ENCODE measurements at regions not wholly inside any gene's neighbourhood (a gene's known extent, or its start where the extent isn't known, plus 50 kb on each side); places are given as distances from the start of the nearest gene placed in this dataset.
"Not testable (repeated sequence)": the region's sequence is repeated elsewhere in the genome, so short reads cannot be mapped to it uniquely, and the experiment has no call there.

DNA sequence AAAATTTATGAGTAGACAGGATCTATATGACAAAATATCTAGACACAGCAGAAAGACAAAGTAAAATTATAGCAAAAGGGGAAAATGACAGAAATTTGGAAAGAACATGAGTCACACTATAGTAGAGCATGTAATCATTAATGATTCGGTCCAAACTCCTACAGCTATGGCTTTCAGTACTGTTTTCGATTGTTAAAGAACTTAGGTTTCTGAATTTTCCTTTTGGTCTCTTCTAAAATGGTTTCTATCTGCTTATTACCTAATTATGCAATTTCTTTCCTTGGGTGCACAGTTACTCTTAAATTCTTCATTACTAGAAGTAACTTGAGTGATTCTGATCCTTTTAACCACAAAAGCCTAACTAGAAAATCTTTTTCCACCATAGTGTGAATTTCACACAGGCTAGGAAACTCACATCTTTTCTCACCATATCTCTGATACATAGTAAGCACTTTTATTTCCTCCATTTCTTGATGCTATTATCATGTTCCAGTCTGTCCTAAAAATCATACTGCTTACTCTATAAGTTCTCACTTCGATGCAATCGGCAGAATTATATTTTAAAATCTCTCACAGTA, 1101.4 kb downstream of the PCDH9 start:
- CTCF ChIA-PET = no interaction called here

DNA sequence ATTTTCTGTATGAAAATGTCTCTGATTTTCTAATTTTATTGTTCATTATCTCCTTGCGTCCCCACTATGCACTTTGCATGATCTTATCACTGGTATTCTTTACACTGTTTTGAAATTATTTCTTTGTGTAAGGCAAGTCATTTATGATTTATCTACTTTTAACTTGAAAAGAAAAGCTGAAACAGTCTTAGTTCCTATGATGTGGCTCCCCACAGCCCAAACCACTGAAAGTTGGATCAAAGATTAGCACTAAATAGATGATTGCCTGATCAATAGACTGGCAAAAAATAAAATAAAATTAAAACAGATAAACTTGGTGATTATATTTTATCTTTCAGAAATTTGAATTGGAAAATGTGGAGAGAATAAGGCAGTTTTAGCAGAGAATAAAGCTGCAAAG, 1101.9 kb downstream of the PCDH9 start:
- H3K9me3 Mint-ChIP-seq = no peaks in the 10 kb centered on the region
- no peak overlapping the region for H3K4me3 Mint-ChIP-seq
- no peaks in the 10 kb centered on the region for H3K27me3 Mint-ChIP-seq
- H3K27ac Mint-ChIP-seq = no peak overlapping the region
- DNase-seq = no peak
- CTCF ChIA-PET = no interaction called here
- no peaks in the 10 kb centered on the region for H3K36me3 Mint-ChIP-seq
- H3K4me1 Mint-ChIP-seq = no peaks in the 10 kb centered on the region

More for the DNA sequence above, 1101.4 kb downstream of the PCDH9 start:
- no peaks in the 10 kb centered on the region for H3K36me3 Mint-ChIP-seq
- H3K4me3 Mint-ChIP-seq = no peak overlapping the region
- DNase-seq = no peak
- no peaks in the 10 kb centered on the region for H3K9me3 Mint-ChIP-seq
- H3K4me1 Mint-ChIP-seq = no peaks in the 10 kb centered on the region
- no peak overlapping the region for H3K27ac Mint-ChIP-seq
- H3K27me3 Mint-ChIP-seq = no peaks in the 10 kb centered on the region

DNA sequence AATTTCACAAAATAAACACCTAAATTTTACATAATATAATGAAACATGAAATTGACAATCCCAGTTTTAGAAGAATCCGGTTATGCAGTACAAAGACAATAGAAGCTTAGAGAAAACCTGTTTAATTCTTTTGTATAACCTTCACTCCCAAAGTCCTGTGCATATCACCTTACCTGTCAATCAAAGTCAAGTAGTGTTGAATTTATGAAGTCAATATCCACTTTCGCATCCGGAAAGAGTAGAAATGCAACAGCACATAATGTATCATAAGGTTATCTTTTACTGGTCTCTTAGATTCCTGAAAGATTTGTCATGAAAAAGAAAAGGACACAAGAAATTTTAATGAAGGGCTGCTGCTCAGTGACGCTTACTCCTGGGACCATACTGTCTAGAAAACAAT, 1112.6 kb downstream of the PCDH9 start:
- no peak for DNase-seq
- CTCF ChIA-PET = no interaction called here
- Mint-ChIP-seq H3K36me3 (no peaks in the 10 kb centered on the region), H3K4me3 (no peak overlapping the region), H3K4me1 (no peaks in the 10 kb centered on the region), H3K9me3 (peaks cover 2% of the 10 kb centered on the region), H3K27ac (no peak overlapping the region), H3K27me3 (no peaks in the 10 kb centered on the region)

DNA sequence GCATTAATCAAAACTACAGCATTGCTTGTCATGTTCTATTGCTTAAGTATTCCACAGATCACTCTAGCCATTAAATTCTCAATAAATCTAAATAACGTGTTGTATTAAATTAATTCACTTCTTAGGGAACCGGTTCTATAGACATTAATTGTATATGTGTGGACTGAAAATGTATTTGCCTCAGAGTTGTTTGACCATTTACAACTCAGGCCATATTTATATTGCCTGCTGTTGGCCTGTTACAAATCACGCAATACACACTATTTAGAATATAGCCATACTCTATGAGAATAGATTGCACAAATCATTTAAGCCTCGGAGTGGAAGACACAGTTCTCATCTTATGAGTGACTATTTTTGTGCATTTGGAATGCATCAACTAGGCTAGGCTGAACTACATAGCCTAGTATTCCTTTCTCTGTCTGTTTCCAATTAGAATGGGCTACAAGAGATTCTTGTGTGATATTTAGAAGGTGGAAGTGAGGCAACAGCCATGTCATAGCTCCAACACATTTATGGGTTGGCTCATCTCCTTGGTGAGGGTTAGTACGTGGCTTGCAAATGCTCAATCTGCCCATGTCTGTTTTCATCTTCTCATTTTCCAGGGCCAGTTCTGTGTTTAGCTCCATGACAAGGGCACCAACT, 1116.1 kb downstream of the PCDH9 start:
- Mint-ChIP-seq H3K4me3 (no peak overlapping the region), H3K27me3 (no peaks in the 10 kb centered on the region), H3K27ac (no peak overlapping the region), H3K4me1 (no peaks in the 10 kb centered on the region), H3K36me3 (no peaks in the 10 kb centered on the region), H3K9me3 (no peaks in the 10 kb centered on the region)
- CTCF ChIA-PET = no interaction called here
- no peak for DNase-seq

DNA sequence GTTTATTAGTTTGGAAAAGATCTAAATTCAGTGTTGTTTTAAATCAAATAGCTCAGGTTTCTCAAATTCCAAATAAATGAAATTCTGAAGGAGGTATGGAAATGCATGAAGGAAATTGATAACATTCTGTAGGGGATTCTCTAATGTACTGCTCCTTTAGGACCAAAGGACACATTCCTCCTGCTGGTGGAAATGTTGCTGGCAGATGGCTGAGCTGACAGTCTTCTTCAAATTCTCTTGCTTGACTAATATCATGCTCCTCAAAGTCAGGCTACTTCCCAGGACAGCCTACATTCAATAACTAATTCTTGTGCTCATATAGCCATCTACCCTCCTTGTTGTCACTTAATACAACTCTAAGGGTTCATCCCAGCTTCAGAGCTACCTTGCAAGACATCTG, 1118.5 kb downstream of the PCDH9 start:
- CTCF ChIA-PET = no interaction called here
- DNase-seq = no peak
- Mint-ChIP-seq H3K36me3 (no peaks in the 10 kb centered on the region), H3K27me3 (no peaks in the 10 kb centered on the region), H3K4me3 (no peak overlapping the region), H3K27ac (no peak overlapping the region), H3K4me1 (no peaks in the 10 kb centered on the region), H3K9me3 (peaks cover 2% of the 10 kb centered on the region)

DNA sequence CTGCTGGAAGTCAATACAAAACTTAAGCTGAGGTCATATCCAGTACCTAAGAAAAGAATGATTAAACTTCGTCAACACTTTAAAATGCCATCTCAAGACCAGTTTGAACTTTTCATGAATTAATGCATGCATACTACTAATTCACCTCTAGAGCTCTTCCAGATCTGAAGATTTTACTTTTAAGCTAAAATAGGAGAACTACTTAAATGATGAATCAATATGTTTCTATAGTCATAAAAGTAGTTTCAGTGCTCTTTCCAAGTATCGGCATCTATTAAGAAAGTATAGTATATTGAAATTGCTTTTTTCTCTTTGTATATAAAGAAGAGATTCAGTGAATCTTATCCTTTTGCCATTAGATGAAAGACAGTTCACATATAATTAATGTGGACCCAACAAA, 1123.9 kb downstream of the PCDH9 start:
- Mint-ChIP-seq H3K4me1 (no peaks in the 10 kb centered on the region), H3K36me3 (no peaks in the 10 kb centered on the region), H3K9me3 (peaks cover 2% of the 10 kb centered on the region), H3K27me3 (no peaks in the 10 kb centered on the region), H3K27ac (no peak overlapping the region), H3K4me3 (no peak overlapping the region)
- CTCF ChIA-PET = no interaction called here
- no peak for DNase-seq

DNA sequence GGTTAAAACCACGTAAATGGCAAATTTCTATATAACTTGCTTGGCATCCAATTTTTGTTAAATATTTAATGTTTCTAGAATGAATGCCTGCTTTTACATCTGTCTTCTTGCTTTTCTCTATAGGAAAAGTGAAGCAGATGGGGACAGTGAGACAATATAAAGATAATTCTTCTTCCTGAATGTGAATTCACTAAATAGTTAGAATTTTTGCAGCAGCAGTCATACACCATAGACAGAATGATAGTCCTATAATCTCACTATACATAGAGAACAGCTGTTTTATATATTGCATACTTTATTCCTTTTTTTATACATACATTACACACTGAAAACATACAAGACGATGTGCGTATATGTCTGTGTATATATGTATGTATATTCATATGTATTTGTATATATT, 1127.3 kb downstream of the PCDH9 start:
- CTCF ChIA-PET = no interaction called here

DNA sequence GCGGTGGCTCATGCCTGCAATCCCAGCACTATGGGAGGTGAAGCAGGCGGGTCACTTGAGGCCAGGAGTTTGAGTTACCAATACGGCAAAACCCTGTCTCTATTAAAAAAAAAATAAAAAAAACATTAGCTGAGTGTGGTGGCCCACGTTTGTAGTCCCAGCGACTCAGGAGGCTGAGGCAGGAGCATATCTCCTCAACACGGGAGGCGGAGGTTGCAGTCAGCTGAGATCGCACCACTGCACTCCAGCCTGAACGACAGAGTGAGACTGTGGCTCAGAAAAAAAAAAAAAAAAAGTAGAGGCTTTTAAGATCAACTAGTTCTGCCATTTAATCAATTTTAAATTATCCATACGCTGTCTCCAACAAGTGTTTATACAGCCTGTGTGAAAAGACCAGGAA, 1130.3 kb downstream of the PCDH9 start:
- no peak for DNase-seq
- Mint-ChIP-seq H3K4me1 (no peaks in the 10 kb centered on the region), H3K27me3 (no peaks in the 10 kb centered on the region), H3K9me3 (peaks cover 4% of the 10 kb centered on the region), H3K4me3 (no peak overlapping the region), H3K36me3 (no peaks in the 10 kb centered on the region), H3K27ac (no peak overlapping the region)
- CTCF ChIA-PET = no interaction called here

More for the DNA sequence above, 1127.3 kb downstream of the PCDH9 start:
- Mint-ChIP-seq H3K27ac (no peak overlapping the region), H3K36me3 (no peaks in the 10 kb centered on the region), H3K4me1 (no peaks in the 10 kb centered on the region), H3K27me3 (no peaks in the 10 kb centered on the region), H3K9me3 (peaks cover 2% of the 10 kb centered on the region), H3K4me3 (no peak overlapping the region)
- no peak for DNase-seq

DNA sequence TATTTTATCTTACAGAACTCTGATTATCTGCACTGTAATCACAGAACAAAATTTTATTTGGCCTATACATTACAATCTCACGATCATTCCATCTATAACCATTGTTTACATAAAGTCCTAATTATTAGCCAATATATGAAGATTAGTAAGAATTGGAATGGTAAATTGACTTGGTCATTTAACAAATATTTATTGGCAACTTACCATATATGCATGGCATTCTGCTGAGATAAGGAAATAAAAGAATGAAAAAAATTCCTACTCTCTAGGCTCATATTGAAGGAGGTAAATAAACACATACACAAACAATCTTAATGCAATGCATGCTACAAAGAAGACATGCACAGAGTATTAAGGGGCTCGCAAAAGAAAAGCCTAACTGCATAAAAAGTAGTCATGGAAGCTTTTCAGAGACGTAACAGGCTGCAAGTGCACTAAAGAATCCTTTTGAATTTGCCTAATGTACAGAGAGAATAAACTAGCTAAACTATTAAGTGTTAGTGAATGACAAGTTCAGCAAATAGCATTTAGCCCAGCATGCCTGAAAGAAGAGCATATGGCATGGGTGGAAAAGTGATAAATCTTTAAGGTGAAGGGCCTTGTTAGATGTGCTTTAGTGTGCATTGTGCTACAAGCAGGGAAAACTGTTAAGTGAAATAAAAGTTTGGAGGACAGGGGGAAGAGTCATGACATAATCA, 1131.1 kb downstream of the PCDH9 start:
- no peak for DNase-seq

DNA sequence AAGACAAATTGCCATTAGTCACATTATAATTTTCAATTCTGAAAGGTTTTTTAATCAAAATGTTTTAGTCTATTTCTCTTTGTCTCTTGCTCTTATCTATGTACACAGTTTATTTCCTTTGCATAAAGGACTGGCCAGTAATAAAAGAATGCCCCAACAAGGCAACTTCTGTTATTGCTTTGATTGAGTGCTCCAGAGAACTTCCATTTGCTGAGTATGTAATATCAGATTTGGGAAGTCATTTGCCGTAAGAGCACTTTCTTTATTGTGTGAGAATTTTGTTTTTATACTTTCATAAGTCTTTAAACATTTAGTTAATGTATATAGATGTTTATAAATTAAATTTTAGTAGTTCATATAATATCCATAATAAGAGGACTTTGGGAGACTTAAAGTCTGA, 1140.4 kb downstream of the PCDH9 start:
- no peaks in the 10 kb centered on the region for H3K4me1 Mint-ChIP-seq
- no peaks in the 10 kb centered on the region for H3K9me3 Mint-ChIP-seq
- CTCF ChIA-PET = no interaction called here
- H3K27ac Mint-ChIP-seq = no peak overlapping the region
- no peaks in the 10 kb centered on the region for H3K27me3 Mint-ChIP-seq
- no peak for DNase-seq
- H3K4me3 Mint-ChIP-seq = no peak overlapping the region
- H3K36me3 Mint-ChIP-seq = no peaks in the 10 kb centered on the region

More for the DNA sequence above, 1131.1 kb downstream of the PCDH9 start:
- CTCF ChIA-PET = no interaction called here
- Mint-ChIP-seq H3K9me3 (peaks cover 4% of the 10 kb centered on the region), H3K4me1 (no peaks in the 10 kb centered on the region), H3K27me3 (no peaks in the 10 kb centered on the region), H3K4me3 (no peak overlapping the region), H3K36me3 (no peaks in the 10 kb centered on the region), H3K27ac (no peak overlapping the region)

DNA sequence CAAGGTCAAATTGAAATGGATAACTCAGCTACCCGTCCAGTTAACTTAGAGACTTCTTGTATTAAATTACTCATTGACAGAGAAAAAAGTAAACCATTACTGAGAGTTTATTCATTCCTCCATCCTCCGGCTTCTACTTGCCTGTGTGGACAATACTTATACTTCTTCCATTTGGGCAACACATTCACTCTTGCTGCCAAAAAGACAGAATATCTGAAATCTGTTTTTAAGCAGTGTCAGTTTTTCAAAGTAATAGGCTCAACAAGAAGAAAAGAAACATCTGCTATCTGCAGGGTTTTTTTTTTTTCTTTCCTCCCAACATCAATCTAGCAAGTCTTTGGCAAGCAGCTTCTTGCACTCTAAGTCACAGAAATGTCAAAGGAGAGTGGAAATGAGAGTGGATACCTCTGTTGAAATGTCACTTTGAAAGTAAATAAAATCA, 1142.8 kb downstream of the PCDH9 start:
- CTCF ChIA-PET = no interaction called here
- Mint-ChIP-seq H3K27ac (no peak overlapping the region), H3K27me3 (no peaks in the 10 kb centered on the region)

DNA sequence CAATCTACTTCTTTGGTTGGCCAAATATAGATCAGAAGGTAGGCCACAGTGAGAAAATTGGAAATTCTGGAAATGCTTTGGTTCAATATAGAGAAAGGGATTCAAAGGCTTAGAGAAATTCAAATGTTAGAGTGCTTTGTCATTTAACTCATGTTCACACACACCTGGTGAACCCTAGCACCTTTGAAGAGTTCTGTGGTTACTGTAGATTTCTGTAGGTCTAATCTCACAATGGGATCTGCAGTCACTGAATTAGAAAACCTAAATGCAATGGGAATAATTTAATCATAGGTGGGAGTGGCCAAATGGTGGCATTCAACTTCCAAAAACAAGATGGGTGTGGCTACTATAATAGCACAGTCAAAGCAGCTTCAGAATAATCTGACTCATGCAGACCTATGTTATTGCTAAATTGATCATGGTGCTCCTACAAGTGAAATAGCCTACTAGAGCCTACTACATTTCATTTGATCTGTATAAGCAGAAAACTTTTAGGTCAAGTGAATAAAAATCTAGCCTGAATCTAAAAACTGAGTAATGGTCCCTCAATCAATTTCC, 1152.9 kb downstream of the PCDH9 start:
- CTCF ChIA-PET = no interaction called here
- no peak overlapping the region for H3K4me3 Mint-ChIP-seq
- H3K4me1 Mint-ChIP-seq = no peaks in the 10 kb centered on the region
- no peaks in the 10 kb centered on the region for H3K36me3 Mint-ChIP-seq
- H3K27ac Mint-ChIP-seq = no peak overlapping the region
- H3K27me3 Mint-ChIP-seq = no peaks in the 10 kb centered on the region
- peaks cover 2% of the 10 kb centered on the region for H3K9me3 Mint-ChIP-seq
- no peak for DNase-seq

More for the DNA sequence above, 1142.8 kb downstream of the PCDH9 start:
- H3K4me3 Mint-ChIP-seq = no peak overlapping the region
- no peaks in the 10 kb centered on the region for H3K4me1 Mint-ChIP-seq
- H3K9me3 Mint-ChIP-seq = no peaks in the 10 kb centered on the region
- DNase-seq = no peak
- no peaks in the 10 kb centered on the region for H3K36me3 Mint-ChIP-seq

DNA sequence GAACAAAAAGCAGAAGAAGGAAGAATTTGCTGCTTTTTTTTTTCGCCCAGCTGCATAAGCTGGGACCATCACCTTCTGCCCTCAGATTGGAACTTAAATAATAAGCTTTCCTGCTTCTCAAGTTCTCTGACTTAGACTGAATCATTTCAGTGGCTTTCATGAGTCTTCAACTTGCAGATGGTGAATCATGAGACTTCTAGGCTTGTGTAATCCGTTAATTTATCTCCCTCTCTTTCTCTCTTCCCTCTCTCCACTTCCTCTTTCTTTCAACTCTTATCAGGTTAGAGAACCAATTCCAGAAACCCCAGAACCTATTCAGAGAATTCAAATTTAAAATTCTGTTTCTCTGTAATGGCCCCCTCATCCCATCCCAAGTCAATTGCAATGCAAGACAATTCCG, 1153.7 kb downstream of the PCDH9 start:
- Mint-ChIP-seq H3K27ac (no peak overlapping the region), H3K36me3 (no peaks in the 10 kb centered on the region), H3K4me3 (no peak overlapping the region), H3K9me3 (peaks cover 2% of the 10 kb centered on the region), H3K4me1 (no peaks in the 10 kb centered on the region), H3K27me3 (no peaks in the 10 kb centered on the region)
- no peak for DNase-seq
- CTCF ChIA-PET = no interaction called here

DNA sequence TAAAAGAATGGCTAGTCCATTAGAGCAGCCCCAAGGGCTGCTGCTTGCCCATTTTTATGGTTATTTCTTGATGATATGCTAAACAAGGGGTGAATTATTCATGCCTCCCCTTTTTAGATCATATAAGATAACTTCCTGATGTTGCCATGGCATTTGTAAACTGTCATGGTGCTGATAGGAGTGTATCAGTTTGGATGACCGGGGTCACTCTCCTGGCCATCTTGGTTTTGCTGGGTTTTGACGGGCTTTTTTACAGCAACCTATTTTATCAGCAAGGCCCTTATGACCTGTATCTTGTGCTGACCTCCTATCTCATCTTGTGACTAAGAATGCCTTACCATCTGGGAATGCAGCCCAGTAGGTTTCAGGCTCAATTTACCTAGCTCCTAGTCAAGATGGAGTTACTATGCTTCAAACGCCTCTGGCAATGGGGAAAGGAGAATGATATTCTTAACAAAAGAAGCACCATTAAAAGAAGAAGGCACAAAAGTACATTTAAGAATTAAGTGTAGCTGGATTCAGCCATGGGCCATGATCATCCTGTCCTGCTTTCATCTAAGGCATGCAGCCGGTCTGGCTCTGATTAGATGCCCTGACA, 1156.0 kb downstream of the PCDH9 start:
- H3K4me3 Mint-ChIP-seq = no peak overlapping the region
- no peaks in the 10 kb centered on the region for H3K27me3 Mint-ChIP-seq
- H3K27ac Mint-ChIP-seq = no peak overlapping the region
- no peak for DNase-seq
- CTCF ChIA-PET = no interaction called here
- H3K36me3 Mint-ChIP-seq = no peaks in the 10 kb centered on the region
- no peaks in the 10 kb centered on the region for H3K4me1 Mint-ChIP-seq
- peaks cover 2% of the 10 kb centered on the region for H3K9me3 Mint-ChIP-seq

DNA sequence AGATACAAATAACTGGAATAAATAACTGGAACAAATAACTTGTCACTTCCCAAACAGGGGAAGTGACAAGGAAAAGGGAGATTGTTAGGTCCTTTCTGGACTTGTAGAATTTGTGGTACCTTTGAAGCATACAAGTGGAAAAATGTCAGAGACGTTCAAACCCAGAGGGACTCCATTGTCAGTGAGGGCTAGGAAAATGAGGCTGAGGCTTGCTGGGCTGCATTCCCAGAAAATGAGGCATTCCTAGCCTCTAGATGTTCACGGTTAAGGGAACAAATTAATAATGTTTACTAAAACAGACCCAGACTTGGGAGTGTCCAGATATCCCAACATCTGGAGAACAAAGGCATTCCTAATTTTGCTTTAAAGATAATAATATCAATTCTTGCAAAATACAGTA, 1158.0 kb downstream of the PCDH9 start:
- H3K27ac Mint-ChIP-seq, DNase-seq, CTCF ChIA-PET, H3K4me3 Mint-ChIP-seq, H3K9me3 Mint-ChIP-seq, H3K27me3 Mint-ChIP-seq, H3K4me1 Mint-ChIP-seq, H3K36me3 Mint-ChIP-seq: not testable (repeated sequence)

Measured in activated naive CD4-positive, alpha-beta T cell treated with anti-CD3 and anti-CD28 coated beads, Interleukin-2, amount 10 ng/mL, durations not matched to agents 7 days and 5 days (primary cell).